Loucy (cell line): ENCODE measurements at regions not wholly inside any gene's neighbourhood (a gene's known extent, or its start where the extent isn't known, plus 50 kb on each side); places are given as distances from the start of the nearest gene placed in this dataset.

Experiments used
- EZH2phosphoT487 ChIP-seq: fragments of 200-600 bp; IDR thresholded peaks from 2 replicates; pipeline ENCODE4 v1.6.1; 2018; ENCODE audit warnings: antibody characterized with exemption, mild to moderate bottlenecking, moderate library complexity, borderline replicate concordance
- TF ChIP-seq, protein P1 (sequence below): fragments of 200-600 bp; sonication (generic); conservative IDR thresholded peaks from 2 replicates; pipeline ENCODE4 v1.5.1; 2014; ENCODE audit warnings: mild to moderate bottlenecking, antibody characterized with exemption, low read length

DNA sequence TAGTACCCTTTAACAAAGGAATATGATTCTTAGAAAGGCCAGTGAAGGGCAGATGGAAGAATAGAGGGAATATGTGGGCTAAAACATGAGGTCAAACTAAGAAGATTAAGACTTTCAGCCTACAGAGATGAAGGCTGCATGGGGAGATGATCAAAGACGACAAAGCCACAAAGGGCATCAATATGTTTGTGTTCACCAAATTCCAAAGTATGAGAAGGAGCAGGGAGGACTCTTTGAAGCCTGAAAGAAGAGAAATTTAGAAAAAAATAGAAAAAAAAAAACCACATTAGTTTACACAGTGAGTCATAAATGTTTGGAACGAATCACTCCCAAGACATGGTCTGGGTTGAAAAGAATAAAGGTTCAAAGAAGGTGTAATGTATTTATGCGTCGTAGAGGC lies 131.8 kb downstream of the NEDD1 start:
- TF ChIP-seq, protein P1, sequence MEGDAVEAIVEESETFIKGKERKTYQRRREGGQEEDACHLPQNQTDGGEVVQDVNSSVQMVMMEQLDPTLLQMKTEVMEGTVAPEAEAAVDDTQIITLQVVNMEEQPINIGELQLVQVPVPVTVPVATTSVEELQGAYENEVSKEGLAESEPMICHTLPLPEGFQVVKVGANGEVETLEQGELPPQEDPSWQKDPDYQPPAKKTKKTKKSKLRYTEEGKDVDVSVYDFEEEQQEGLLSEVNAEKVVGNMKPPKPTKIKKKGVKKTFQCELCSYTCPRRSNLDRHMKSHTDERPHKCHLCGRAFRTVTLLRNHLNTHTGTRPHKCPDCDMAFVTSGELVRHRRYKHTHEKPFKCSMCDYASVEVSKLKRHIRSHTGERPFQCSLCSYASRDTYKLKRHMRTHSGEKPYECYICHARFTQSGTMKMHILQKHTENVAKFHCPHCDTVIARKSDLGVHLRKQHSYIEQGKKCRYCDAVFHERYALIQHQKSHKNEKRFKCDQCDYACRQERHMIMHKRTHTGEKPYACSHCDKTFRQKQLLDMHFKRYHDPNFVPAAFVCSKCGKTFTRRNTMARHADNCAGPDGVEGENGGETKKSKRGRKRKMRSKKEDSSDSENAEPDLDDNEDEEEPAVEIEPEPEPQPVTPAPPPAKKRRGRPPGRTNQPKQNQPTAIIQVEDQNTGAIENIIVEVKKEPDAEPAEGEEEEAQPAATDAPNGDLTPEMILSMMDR: no peak
- TF ChIP-seq EZH2phosphoT487: no peak
